ENCODE measurements at regions not wholly inside any gene's neighbourhood (a gene's known extent, or its start where the extent isn't known, plus 50 kb on each side); places are given as distances from the start of the nearest gene placed in this dataset.

- no peak overlapping the region for H2BK5ac ChIP-seq (ENCODE audit: insufficient read length, low read length)
- no peak overlapping the region for H2BK120ac ChIP-seq (ENCODE audit: low read depth, low read length, poor library complexity, severe bottlenecking)
- no CpG with 5 or more reads among the region's 4 CpGs for WGBS (ENCODE audit: extremely low coverage, insufficient read length, low lambda C conversion rate)
- H3K36me3 Mint-ChIP-seq (ENCODE audit: insufficient read depth in 1 of 3, low read depth in 3 of 3) = no peaks in the 10 kb centered on the region
- no peaks in the 10 kb centered on the region for H3K79me2 ChIP-seq (ENCODE audit: insufficient read depth, low read length)
- no peak overlapping the region for H3K27ac ChIP-seq (ENCODE audit: insufficient read length, low read depth, low read length)
- H3K27me3 Mint-ChIP-seq (ENCODE audit: low read depth) = no peaks in the 10 kb centered on the region
- TF ChIP-seq, protein P1, sequence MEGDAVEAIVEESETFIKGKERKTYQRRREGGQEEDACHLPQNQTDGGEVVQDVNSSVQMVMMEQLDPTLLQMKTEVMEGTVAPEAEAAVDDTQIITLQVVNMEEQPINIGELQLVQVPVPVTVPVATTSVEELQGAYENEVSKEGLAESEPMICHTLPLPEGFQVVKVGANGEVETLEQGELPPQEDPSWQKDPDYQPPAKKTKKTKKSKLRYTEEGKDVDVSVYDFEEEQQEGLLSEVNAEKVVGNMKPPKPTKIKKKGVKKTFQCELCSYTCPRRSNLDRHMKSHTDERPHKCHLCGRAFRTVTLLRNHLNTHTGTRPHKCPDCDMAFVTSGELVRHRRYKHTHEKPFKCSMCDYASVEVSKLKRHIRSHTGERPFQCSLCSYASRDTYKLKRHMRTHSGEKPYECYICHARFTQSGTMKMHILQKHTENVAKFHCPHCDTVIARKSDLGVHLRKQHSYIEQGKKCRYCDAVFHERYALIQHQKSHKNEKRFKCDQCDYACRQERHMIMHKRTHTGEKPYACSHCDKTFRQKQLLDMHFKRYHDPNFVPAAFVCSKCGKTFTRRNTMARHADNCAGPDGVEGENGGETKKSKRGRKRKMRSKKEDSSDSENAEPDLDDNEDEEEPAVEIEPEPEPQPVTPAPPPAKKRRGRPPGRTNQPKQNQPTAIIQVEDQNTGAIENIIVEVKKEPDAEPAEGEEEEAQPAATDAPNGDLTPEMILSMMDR (conservative IDR thresholded peaks at IDR 0.05) = no peak
- no peak overlapping the region for H3K14ac ChIP-seq (ENCODE audit: insufficient read depth, low read length)
- H3K9me3 ChIP-seq (ENCODE audit: control insufficient read depth, low read depth, low read length) = no peaks in the 10 kb centered on the region
- no peak overlapping the region for H3K4me2 ChIP-seq (ENCODE audit: insufficient read depth, insufficient read length, low read length)
- H2BK12ac ChIP-seq (ENCODE audit: insufficient read length, low read depth, low read length) = no peak overlapping the region
- no peak overlapping the region for H2AFZ ChIP-seq (ENCODE audit: low read length)
- H3K9ac ChIP-seq (ENCODE audit: extremely low read depth, insufficient read length, low read length) = no peak overlapping the region
- no peak overlapping the region for H3K18ac ChIP-seq (ENCODE audit: insufficient read length, low read depth, low read length)
- no peak overlapping the region for H3K4ac ChIP-seq (ENCODE audit: low read depth, low read length)
- no peak overlapping the region for H3T11ph ChIP-seq (ENCODE audit: low read length)
- no peak overlapping the region for H3K23ac ChIP-seq (ENCODE audit: insufficient read length, low read depth, low read length)
- H3K4me3 Mint-ChIP-seq = no peak overlapping the region
- H3K9me3 Mint-ChIP-seq = peaks cover 2% of the 10 kb centered on the region in 2 experiments; a peak in 3 of 5 replicates
- H4K5ac ChIP-seq (ENCODE audit: insufficient read length, low read depth, low read length) = no peak overlapping the region
- H3K23me2 ChIP-seq (ENCODE audit: insufficient read length, low read depth, low read length, poor library complexity, severe bottlenecking) = no peaks in the 10 kb centered on the region
- no peak overlapping the region for H2BK15ac ChIP-seq (ENCODE audit: low read depth, low read length)
- H2BK20ac ChIP-seq (ENCODE audit: low read depth, low read length, poor library complexity, severe bottlenecking) = no peak overlapping the region
- H2AK5ac ChIP-seq (ENCODE audit: insufficient read length, low read length) = no peak overlapping the region
- H3K27ac Mint-ChIP-seq = no peak overlapping the region
- no peaks in the 10 kb centered on the region for H4K20me1 ChIP-seq (ENCODE audit: control insufficient read depth, insufficient read depth, insufficient read length)
- H4K91ac ChIP-seq (ENCODE audit: insufficient read length, low read depth, low read length) = no peak overlapping the region
- no peaks in the 10 kb centered on the region for H3K4me1 ChIP-seq (ENCODE audit: insufficient read depth, low read length)
- no peak overlapping the region for H4K8ac ChIP-seq (replicated peaks; ENCODE audit: insufficient read length, low read depth, low read length)
- no peak for DNase-seq
- H3K4me1 Mint-ChIP-seq = no peaks in the 10 kb centered on the region
- no peaks in the 10 kb centered on the region for H3K27me3 ChIP-seq (ENCODE audit: insufficient read depth, low read length)
- H3K56ac ChIP-seq (ENCODE audit: insufficient read length, low read depth, low read length) = no peak overlapping the region
- no peaks in the 10 kb centered on the region for H3K79me1 ChIP-seq (ENCODE audit: insufficient read depth, low read depth, low read length, poor library complexity, severe bottlenecking)
Measured at GRCh38 chr14:48943913-48944312, 642.3 kb downstream of the RPS29 start.

Data from H9 (cell line).